Esophagus squamous epithelium (tissue), 5 donors: ENCODE measurements at regions not wholly inside any gene's neighbourhood (a gene's known extent, or its start where the extent isn't known, plus 50 kb on each side); places are given as distances from the start of the nearest gene placed in this dataset.

Experiments used
- DNase-seq: peaks from one replicate; lab custom pipeline; 2025; lab: John Stamatoyannopoulos, UW
- H3K27ac ChIP-seq, 4 donors: fragments of 200-600 bp; sonication (generic); one replicate each; pipeline ENCODE4 v1.5.1; 2016 to 2019; ENCODE audit warnings: mild to moderate bottlenecking in 1 of 4
- H3K27me3 ChIP-seq, 4 donors: fragments of 200-600 bp; sonication (generic); 1 replicate in 3 of 4; 2 replicates in 1 of 4; pipeline versions ENCODE4 v1.5.1 to v1.6.0; 2017 to 2021; ENCODE audit warnings: antibody characterized with exemption in 1 of 4
- H3K36me3 ChIP-seq, 3 donors: fragments of 200-600 bp; sonication (generic); one replicate each; pipeline ENCODE4 v1.5.1; 2016 to 2019
- H3K4me1 ChIP-seq, 3 donors: fragments of 200-600 bp; sonication (generic); one replicate each; pipeline ENCODE4 v1.5.1; 2017 to 2019
- H3K4me3 ChIP-seq, 4 donors: fragments of 200-600 bp; sonication (generic); 1 replicate in 3 of 4; 2 replicates in 1 of 4; pipeline ENCODE4 v1.5.1; 2016 to 2019; ENCODE audit warnings: mild to moderate bottlenecking in 2 of 4, moderate library complexity in 1 of 4
- H3K9me3 ChIP-seq, 3 donors: fragments of 200-600 bp; sonication (generic); one replicate each; pipeline ENCODE4 v1.5.1; 2016 to 2019
- POLR2A ChIP-seq, 4 donors: fragments of 450-650 bp; IDR thresholded peaks; one replicate each; pipeline ENCODE4 v1.6.1; 2017; ENCODE audit warnings: antibody characterized with exemption in 4 of 4, mild to moderate bottlenecking in 4 of 4, moderate library complexity in 3 of 4
- WGBS, 2 donors: methylation state at CpG; one replicate each; pipeline ENCODE4 v1.1.5; 2018; 5-methylcytosine and 5-hydroxymethylcytosine counted together
- intact Hi-C: fragments of 100-400 bp; cut with DNase I; formaldehyde crosslinking; loops from one replicate; pipeline ENCODE4 v1.15.0; 2022
- TF ChIP-seq, protein P1 (sequence below), 6 experiments: fragments of 450-650 bp in 4 of 6; fragments of 200-600 bp in 2 of 6; sonication (generic) in 2 of 6; IDR thresholded peaks; one replicate each; pipeline ENCODE4 v1.5.1; 2016 to 2019; ENCODE audit warnings: antibody characterized with exemption in 6 of 6, mild to moderate bottlenecking in 4 of 6, moderate library complexity in 4 of 6
- donor health status: DM: yes; HTN: yes; CAD: no.

DNA sequence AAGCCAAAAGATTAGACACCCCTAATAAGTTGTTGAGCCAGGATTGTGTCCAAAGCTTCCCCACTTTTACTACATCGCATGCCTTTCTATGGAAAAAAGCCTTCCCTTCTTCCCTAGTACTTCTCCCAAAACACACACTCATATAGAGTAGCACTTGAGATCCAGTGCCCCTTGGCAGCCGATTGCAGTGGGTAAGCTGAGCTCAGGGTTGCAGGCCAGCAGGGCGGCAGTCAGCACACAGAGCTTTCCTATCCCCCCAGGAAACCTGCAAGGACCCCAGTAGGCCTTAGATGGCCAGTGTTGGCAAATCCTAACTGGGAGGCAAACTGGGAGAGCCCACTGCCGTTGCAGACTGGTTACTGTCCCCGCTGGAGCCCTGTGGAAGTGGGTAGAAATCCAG lies 75.7 kb upstream of the C15orf39 start:
- no peaks in the 10 kb centered on the region for H3K9me3 ChIP-seq
- 75 to 93% methylated on average over 1 to 4 of the region's 5 CpGs for WGBS, 2 donors
- no peaks in the 10 kb centered on the region for H3K36me3 ChIP-seq
- H3K27me3 ChIP-seq, result no peaks in the 10 kb centered on the region
- no peak for TF ChIP-seq POLR2A (IDR thresholded peaks at IDR 0.05)
- TF ChIP-seq, protein P1, sequence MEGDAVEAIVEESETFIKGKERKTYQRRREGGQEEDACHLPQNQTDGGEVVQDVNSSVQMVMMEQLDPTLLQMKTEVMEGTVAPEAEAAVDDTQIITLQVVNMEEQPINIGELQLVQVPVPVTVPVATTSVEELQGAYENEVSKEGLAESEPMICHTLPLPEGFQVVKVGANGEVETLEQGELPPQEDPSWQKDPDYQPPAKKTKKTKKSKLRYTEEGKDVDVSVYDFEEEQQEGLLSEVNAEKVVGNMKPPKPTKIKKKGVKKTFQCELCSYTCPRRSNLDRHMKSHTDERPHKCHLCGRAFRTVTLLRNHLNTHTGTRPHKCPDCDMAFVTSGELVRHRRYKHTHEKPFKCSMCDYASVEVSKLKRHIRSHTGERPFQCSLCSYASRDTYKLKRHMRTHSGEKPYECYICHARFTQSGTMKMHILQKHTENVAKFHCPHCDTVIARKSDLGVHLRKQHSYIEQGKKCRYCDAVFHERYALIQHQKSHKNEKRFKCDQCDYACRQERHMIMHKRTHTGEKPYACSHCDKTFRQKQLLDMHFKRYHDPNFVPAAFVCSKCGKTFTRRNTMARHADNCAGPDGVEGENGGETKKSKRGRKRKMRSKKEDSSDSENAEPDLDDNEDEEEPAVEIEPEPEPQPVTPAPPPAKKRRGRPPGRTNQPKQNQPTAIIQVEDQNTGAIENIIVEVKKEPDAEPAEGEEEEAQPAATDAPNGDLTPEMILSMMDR (IDR thresholded peaks at IDR 0.05), result no peak
- no peak for DNase-seq
- H3K4me3 ChIP-seq, result no peak overlapping the region
- H3K4me1 ChIP-seq, result peaks cover 0 to 19% (median 0%) of the 10 kb centered on the region in 3 donors
- intact Hi-C loops, result no loop called here
- H3K27ac ChIP-seq, result no peak overlapping the region

DNA sequence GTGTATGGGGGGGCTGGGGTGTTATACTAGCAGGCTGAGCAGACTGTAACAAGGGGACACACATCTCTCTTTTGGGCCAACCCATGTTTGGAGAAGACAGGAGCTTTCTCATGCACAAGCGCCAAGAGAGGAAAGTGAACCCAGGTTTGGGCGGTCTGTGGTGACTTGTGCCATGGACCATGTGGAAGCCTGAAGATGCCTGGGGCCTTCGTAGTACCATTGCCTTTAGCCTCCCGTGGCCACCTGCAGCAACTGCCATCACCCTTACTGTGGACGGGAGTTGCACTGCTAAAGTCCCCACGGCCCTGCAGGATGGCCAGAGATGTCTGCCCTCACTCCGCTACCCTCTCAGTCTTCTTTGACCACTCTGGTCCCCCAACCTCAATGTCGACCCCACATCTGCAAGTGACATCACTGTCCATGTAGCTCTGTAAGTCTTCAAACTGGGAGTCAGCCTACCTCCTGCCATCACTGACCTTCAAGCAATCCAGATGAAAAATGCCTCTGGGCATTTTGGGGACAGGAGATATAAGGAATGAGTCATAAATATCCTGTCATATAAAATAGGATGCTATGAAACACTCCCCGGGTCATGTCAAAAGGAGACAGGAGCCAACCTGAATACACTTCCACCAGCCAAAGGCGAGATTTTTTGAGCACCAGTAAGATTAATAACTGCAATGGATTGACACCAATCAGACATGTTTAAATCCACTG lies 74.7 kb upstream of the C15orf39 start:
- DNase-seq, result no peak
- Histone ChIP-seq H3K27me3 (no peaks in the 10 kb centered on the region), H3K4me1 (peaks cover 0 to 19% (median 0%) of the 10 kb centered on the region in 3 donors), H3K27ac (no peak overlapping the region), H3K9me3 (no peaks in the 10 kb centered on the region), H3K4me3 (no peak overlapping the region), H3K36me3 (no peaks in the 10 kb centered on the region)
- intact Hi-C loops, result no loop called here
- TF ChIP-seq, protein P1 (IDR thresholded peaks at IDR 0.05), result no peak
- TF ChIP-seq POLR2A (IDR thresholded peaks at IDR 0.05), result no peak
- 83 to 91% methylated on average over 10 of the region's 10 CpGs for WGBS, 2 donors

DNA sequence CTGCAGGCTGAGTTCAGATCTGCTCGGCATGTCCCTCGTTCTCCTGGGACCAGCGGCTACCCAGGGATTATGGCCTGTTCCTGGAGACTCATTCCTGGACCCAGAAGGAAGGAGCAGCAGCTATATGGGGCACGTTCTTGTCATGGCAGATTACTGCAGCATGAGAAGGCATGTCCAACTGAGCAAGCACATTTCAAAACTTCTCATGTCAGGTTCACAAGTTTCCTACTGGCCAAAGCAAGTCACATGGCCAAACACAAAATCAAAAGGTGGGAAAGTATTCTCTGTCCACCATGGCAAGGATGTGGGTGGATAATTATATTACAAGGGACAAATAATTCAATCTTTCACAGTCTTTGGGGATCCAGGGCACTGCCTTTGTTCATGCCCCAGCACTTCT lies 71.9 kb upstream of the C15orf39 start:
- intact Hi-C loops, result no loop called here
- 81% methylated on average over 2 of the region's 4 CpGs; no CpG with 5 or more reads in 1 of the 2 donors for WGBS, 2 donors
- no peaks in the 10 kb centered on the region for H3K36me3 ChIP-seq
- DNase-seq, result no peak
- no peak overlapping the region for H3K4me3 ChIP-seq
- peaks cover 0 to 12% (median 0%) of the 10 kb centered on the region in 3 donors for H3K4me1 ChIP-seq
- TF ChIP-seq, protein P1 (IDR thresholded peaks at IDR 0.05), result no peak
- no peak for TF ChIP-seq POLR2A (IDR thresholded peaks at IDR 0.05)
- no peaks in the 10 kb centered on the region for H3K9me3 ChIP-seq
- no peaks in the 10 kb centered on the region for H3K27me3 ChIP-seq
- no peak overlapping the region for H3K27ac ChIP-seq

DNA sequence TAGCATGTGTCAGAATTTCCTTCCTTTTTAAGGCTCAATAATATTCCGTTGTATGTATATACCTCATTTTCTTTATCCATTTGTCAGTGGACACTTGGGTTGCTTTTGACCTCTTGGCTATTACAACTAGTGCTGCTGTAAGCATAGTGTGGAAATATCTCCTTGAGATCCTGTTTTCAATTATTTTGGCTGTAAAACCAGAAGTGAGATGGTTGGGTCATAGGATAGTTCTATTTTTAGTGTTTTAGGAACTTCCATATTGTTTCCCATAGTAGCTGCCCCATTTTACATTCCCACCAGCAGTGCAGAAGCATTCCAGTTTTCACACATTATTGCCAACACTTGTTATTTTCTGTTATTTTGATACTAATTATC lies 70.4 kb upstream of the C15orf39 start:
- H3K9me3 ChIP-seq, result no peaks in the 10 kb centered on the region
- intact Hi-C loops, result no loop called here
- H3K27ac ChIP-seq, result no peak overlapping the region
- H3K27me3 ChIP-seq, result no peaks in the 10 kb centered on the region
- H3K36me3 ChIP-seq, result no peaks in the 10 kb centered on the region
- no peak overlapping the region for H3K4me3 ChIP-seq
- DNase-seq, result no peak
- TF ChIP-seq POLR2A (IDR thresholded peaks at IDR 0.05), result no peak
- TF ChIP-seq, protein P1 (IDR thresholded peaks at IDR 0.05), result no peak
- peaks cover 0 to 8% (median 0%) of the 10 kb centered on the region in 3 donors for H3K4me1 ChIP-seq
- 57 to 63% methylated on average over 1 of the region's 1 CpG for WGBS, 2 donors

DNA sequence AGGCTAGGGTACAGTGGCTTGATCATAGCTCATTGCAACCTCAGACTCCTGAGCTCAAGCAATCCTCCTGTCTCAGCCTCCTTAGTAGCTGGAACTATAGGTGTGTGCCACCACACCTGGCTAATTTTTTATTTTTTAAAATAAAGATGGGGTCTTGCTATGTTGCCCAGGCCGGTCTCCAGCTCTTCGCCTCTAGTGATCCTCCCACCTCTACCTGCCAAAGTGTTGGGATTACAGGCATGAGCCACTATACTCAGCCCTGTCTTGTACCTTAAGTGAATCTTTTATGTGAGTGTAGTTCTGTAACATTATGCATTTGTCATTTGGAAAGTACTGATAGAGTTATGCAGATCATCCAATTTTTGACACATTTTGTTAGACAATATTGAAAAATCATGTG lies 66.9 kb upstream of the C15orf39 start:
- no peak for DNase-seq
- Histone ChIP-seq H3K36me3 (no peaks in the 10 kb centered on the region), H3K27ac (no peak overlapping the region), H3K4me1 (peaks cover 0 to 16% (median 0%) of the 10 kb centered on the region in 3 donors), H3K27me3 (no peaks in the 10 kb centered on the region), H3K4me3 (no peak overlapping the region), H3K9me3 (no peaks in the 10 kb centered on the region)
- intact Hi-C loops, result no loop called here
- TF ChIP-seq POLR2A (IDR thresholded peaks at IDR 0.05), result no peak
- TF ChIP-seq, protein P1 (IDR thresholded peaks at IDR 0.05), result no peak
- WGBS, 2 donors, result 100% methylated on average over 2 of the region's 2 CpGs
